ENCODE measurements at regions not wholly inside any gene's neighbourhood (a gene's known extent, or its start where the extent isn't known, plus 50 kb on each side); places are given as distances from the start of the nearest gene placed in this dataset.

- DNase-seq: no peak
These were observed 393.5 kb downstream of the BRINP1 start for GRCh38 chr9:118975736-118976135.

- no peak for DNase-seq
These were observed 393.1 kb downstream of the BRINP1 start for GRCh38 chr9:118976160-118976559.

- DNase-seq: no peak
These were observed 384.6 kb downstream of the BRINP1 start for GRCh38 chr9:118984607-118985006.

- DNase-seq: no peak
These were observed 383.4 kb downstream of the BRINP1 start for GRCh38 chr9:118985851-118986250.

- DNase-seq: no peak
These were observed 382.1 kb downstream of the BRINP1 start for GRCh38 chr9:118987167-118987566.

- DNase-seq: no peak
These were observed 378.3 kb downstream of the BRINP1 start for GRCh38 chr9:118990949-118991348.

GRCh38 chr9:118991366-118992285 is 377.6 kb downstream of the BRINP1 start:
- DNase-seq: no peak

GRCh38 chr9:118992813-118993794 is 376.1 kb downstream of the BRINP1 start:
- DNase-seq: no peak

GRCh38 chr9:118993965-118994364 is 375.3 kb downstream of the BRINP1 start:
- no peak for DNase-seq

- DNase-seq: no peak
These were observed 366.7 kb downstream of the BRINP1 start for GRCh38 chr9:119002491-119002890.

GRCh38 chr9:119003201-119003611 is 366.0 kb downstream of the BRINP1 start:
- DNase-seq: no peak

- no peak for DNase-seq
These were observed 365.2 kb downstream of the BRINP1 start for GRCh38 chr9:119003882-119004617.

- no peak for DNase-seq
These were observed 364.6 kb downstream of the BRINP1 start for GRCh38 chr9:119004618-119004990.

- DNase-seq: no peak
These were observed 364.1 kb downstream of the BRINP1 start for GRCh38 chr9:119005162-119005561.

GRCh38 chr9:119009249-119009648 is 360.0 kb downstream of the BRINP1 start:
- no peak for DNase-seq

- peak; percentile 55 for DNase-seq
These were observed 349.0 kb downstream of the BRINP1 start for GRCh38 chr9:119020284-119020683.

GRCh38 chr9:119020730-119021333 is 348.4 kb downstream of the BRINP1 start:
- peak; percentile 55 for DNase-seq

GRCh38 chr9:119026120-119026519 is 343.1 kb downstream of the BRINP1 start:
- peak; percentile 10 for DNase-seq

GRCh38 chr9:119027901-119028699 is 341.1 kb downstream of the BRINP1 start:
- DNase-seq: no peak

- DNase-seq: no peak
These were observed 339.3 kb downstream of the BRINP1 start for GRCh38 chr9:119029886-119030285.

GRCh38 chr9:119033596-119033995 is 335.6 kb downstream of the BRINP1 start:
- no peak for DNase-seq

GRCh38 chr9:119036969-119037368 is 332.3 kb downstream of the BRINP1 start:
- no peak for DNase-seq
